Body of pancreas (tissue), 4 donors: ENCODE measurements at regions not wholly inside any gene's neighbourhood (a gene's known extent, or its start where the extent isn't known, plus 50 kb on each side); places are given as distances from the start of the nearest gene placed in this dataset.
"Not testable (repeated sequence)": the region's sequence is repeated elsewhere in the genome, so short reads cannot be mapped to it uniquely, and the experiment has no call there.

Experiments used
- POLR2A ChIP-seq, 3 donors: fragments of 450-650 bp; IDR thresholded peaks; one replicate each; pipeline ENCODE4 v1.6.1; 2016; ENCODE audit warnings: antibody characterized with exemption in 3 of 3, mild to moderate bottlenecking in 2 of 3
- TF ChIP-seq, protein P1 (sequence below), 7 experiments: fragments of 450-650 bp in 4 of 7; fragments of 200-600 bp in 3 of 7; sonication (generic) in 3 of 7; IDR thresholded peaks; one replicate each; pipeline ENCODE4 v1.5.1; 2016 to 2019; ENCODE audit warnings: antibody characterized with exemption in 7 of 7

DNA sequence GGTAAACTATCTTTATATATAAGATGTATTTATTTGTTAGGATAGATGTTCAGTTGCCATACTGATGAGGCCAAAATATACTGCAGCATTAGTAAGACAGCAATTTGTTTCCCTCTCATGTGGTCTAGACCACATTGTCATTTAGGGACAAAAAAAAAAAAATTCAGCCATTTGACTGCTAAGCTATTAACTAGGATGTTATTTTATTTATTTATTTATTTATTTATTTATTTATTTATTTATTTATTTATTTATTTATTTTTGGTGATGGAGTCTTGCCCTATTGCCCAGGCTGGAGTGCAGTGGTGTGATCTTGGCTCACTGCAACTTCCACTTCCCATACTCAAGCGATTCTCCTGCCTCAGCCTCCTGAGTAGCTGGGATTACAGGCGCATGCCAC lies 361.6 kb upstream of the EDIL3 start:
- not testable (repeated sequence) for TF ChIP-seq POLR2A (IDR thresholded peaks at IDR 0.05)
- TF ChIP-seq, protein P1, sequence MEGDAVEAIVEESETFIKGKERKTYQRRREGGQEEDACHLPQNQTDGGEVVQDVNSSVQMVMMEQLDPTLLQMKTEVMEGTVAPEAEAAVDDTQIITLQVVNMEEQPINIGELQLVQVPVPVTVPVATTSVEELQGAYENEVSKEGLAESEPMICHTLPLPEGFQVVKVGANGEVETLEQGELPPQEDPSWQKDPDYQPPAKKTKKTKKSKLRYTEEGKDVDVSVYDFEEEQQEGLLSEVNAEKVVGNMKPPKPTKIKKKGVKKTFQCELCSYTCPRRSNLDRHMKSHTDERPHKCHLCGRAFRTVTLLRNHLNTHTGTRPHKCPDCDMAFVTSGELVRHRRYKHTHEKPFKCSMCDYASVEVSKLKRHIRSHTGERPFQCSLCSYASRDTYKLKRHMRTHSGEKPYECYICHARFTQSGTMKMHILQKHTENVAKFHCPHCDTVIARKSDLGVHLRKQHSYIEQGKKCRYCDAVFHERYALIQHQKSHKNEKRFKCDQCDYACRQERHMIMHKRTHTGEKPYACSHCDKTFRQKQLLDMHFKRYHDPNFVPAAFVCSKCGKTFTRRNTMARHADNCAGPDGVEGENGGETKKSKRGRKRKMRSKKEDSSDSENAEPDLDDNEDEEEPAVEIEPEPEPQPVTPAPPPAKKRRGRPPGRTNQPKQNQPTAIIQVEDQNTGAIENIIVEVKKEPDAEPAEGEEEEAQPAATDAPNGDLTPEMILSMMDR (IDR thresholded peaks at IDR 0.05) = not testable (repeated sequence)
